ENCODE measurements at regions not wholly inside any gene's neighbourhood (a gene's known extent, or its start where the extent isn't known, plus 50 kb on each side); places are given as distances from the start of the nearest gene placed in this dataset.

DNA sequence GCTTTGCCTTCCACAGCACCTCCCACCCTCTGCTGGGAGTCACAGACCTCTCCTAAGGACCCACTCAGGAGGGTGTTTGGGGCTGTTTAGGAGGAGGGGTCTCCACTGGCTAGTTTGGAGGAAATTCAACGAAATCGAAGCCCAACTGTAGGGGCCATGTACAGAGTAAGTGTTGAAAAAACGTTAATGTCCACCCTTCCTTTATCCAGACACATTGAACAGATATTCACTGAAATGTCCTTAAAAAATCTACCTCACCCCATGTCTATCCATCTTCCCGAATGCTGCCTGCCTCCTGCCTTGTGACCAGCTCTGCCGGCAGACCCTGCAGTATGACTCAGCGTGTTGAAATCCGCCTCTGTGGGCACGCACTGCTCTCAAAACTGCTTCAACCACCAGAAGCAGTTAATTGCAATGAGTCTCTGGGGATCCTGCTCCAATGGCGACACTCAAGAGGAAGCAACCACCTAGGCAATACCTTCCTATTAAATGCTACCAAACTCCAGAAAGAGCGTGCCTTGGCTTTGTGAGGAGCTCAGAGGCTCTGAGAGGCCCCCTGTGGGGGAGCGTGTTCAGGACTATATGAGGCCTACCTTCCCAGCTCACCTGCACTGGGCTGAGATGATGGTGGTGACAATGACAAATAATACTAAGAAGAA is 61.4 kb upstream of the RTN4 start:
- TF ChIP-seq, protein P1, sequence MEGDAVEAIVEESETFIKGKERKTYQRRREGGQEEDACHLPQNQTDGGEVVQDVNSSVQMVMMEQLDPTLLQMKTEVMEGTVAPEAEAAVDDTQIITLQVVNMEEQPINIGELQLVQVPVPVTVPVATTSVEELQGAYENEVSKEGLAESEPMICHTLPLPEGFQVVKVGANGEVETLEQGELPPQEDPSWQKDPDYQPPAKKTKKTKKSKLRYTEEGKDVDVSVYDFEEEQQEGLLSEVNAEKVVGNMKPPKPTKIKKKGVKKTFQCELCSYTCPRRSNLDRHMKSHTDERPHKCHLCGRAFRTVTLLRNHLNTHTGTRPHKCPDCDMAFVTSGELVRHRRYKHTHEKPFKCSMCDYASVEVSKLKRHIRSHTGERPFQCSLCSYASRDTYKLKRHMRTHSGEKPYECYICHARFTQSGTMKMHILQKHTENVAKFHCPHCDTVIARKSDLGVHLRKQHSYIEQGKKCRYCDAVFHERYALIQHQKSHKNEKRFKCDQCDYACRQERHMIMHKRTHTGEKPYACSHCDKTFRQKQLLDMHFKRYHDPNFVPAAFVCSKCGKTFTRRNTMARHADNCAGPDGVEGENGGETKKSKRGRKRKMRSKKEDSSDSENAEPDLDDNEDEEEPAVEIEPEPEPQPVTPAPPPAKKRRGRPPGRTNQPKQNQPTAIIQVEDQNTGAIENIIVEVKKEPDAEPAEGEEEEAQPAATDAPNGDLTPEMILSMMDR (IDR thresholded peaks at IDR 0.05), result no peak
- TF ChIP-seq POLR2AphosphoS5 (IDR thresholded peaks at IDR 0.05), result peak; percentile 21 to 74 (median 42)

Data from sigmoid colon (tissue), 4 donors.